ENCODE measurements at regions not wholly inside any gene's neighbourhood (a gene's known extent, or its start where the extent isn't known, plus 50 kb on each side); places are given as distances from the start of the nearest gene placed in this dataset.

DNA sequence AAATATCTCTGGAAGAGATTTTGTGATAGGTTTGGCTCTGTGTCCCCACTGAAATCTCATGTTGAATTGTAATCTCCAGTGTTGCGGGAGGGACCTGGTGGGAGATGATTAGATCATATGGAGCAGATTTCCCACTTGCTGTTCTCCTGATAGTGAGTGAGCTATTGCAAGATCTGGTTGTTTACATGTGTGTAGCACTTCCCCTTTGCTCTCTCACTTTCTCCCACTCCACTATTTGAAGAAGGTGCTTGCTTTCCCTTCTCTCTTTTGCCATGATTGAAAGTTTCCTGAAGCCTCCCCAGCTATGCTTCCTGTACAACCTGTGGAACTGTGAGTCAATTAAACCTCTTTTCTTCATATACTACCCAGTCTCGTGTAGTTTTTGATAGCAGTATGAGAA, 97.0 kb upstream of the FN1 start (continued):
- no peak for TF ChIP-seq ARHGAP35 (CRISPR knock-in tag; IDR thresholded peaks at IDR 0.05; ENCODE audit: borderline replicate concordance)
- no peak for TF ChIP-seq HIVEP1 (CRISPR knock-in tag; IDR thresholded peaks at IDR 0.05)
- no peak for TF ChIP-seq TGIF2 (CRISPR knock-in tag; IDR thresholded peaks at IDR 0.05)
- TF ChIP-seq HDAC2 (CRISPR knock-in tag; IDR thresholded peaks at IDR 0.05) = peak; percentile 54
- TF ChIP-seq RCOR2 (CRISPR knock-in tag; IDR thresholded peaks at IDR 0.05) = no peak
- no peak for TF ChIP-seq SRSF4 (IDR thresholded peaks at IDR 0.05; ENCODE audit: low read depth, low read length, poor library complexity, severe bottlenecking)
- TF ChIP-seq ZSCAN20 (CRISPR knock-in tag; IDR thresholded peaks at IDR 0.05; ENCODE audit: borderline replicate concordance) = no peak
- no peak for TF ChIP-seq ZNF333 (CRISPR knock-in tag; IDR thresholded peaks at IDR 0.05; ENCODE audit: borderline replicate concordance)
- TF ChIP-seq NONO (IDR thresholded peaks at IDR 0.05) = no peak
- TF ChIP-seq NONO (CRISPR knock-in tag; conservative IDR thresholded peaks at IDR 0.05) = no peak
- TF ChIP-seq, protein P1, sequence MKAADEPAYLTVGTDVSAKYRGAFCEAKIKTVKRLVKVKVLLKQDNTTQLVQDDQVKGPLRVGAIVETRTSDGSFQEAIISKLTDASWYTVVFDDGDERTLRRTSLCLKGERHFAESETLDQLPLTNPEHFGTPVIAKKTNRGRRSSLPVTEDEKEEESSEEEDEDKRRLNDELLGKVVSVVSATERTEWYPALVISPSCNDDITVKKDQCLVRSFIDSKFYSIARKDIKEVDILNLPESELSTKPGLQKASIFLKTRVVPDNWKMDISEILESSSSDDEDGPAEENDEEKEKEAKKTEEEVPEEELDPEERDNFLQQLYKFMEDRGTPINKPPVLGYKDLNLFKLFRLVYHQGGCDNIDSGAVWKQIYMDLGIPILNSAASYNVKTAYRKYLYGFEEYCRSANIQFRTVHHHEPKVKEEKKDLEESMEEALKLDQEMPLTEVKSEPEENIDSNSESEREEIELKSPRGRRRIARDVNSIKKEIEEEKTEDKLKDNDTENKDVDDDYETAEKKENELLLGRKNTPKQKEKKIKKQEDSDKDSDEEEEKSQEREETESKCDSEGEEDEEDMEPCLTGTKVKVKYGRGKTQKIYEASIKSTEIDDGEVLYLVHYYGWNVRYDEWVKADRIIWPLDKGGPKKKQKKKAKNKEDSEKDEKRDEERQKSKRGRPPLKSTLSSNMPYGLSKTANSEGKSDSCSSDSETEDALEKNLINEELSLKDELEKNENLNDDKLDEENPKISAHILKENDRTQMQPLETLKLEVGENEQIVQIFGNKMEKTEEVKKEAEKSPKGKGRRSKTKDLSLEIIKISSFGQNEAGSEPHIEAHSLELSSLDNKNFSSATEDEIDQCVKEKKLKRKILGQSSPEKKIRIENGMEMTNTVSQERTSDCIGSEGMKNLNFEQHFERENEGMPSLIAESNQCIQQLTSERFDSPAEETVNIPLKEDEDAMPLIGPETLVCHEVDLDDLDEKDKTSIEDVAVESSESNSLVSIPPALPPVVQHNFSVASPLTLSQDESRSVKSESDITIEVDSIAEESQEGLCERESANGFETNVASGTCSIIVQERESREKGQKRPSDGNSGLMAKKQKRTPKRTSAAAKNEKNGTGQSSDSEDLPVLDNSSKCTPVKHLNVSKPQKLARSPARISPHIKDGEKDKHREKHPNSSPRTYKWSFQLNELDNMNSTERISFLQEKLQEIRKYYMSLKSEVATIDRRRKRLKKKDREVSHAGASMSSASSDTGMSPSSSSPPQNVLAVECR (CRISPR knock-in tag; IDR thresholded peaks at IDR 0.05; ENCODE audit: borderline replicate concordance) = no peak
- no peak for TF ChIP-seq FOSL2 (CRISPR knock-in tag; IDR thresholded peaks at IDR 0.05)
- no peak for TF ChIP-seq SSRP1 (CRISPR knock-in tag; IDR thresholded peaks at IDR 0.05)
- no peak for TF ChIP-seq ZNF570 (CRISPR knock-in tag; IDR thresholded peaks at IDR 0.05; ENCODE audit: borderline replicate concordance)
- TF ChIP-seq AKAP8 (CRISPR knock-in tag; IDR thresholded peaks at IDR 0.05) = no peak
- no peak for TF ChIP-seq ZSCAN30 (CRISPR knock-in tag; IDR thresholded peaks at IDR 0.05)
- TF ChIP-seq RARA (CRISPR knock-in tag; IDR thresholded peaks at IDR 0.05) = no peak
- no peak for TF ChIP-seq SCMH1 (CRISPR knock-in tag; IDR thresholded peaks at IDR 0.05; ENCODE audit: borderline replicate concordance)
- TF ChIP-seq, protein P2, sequence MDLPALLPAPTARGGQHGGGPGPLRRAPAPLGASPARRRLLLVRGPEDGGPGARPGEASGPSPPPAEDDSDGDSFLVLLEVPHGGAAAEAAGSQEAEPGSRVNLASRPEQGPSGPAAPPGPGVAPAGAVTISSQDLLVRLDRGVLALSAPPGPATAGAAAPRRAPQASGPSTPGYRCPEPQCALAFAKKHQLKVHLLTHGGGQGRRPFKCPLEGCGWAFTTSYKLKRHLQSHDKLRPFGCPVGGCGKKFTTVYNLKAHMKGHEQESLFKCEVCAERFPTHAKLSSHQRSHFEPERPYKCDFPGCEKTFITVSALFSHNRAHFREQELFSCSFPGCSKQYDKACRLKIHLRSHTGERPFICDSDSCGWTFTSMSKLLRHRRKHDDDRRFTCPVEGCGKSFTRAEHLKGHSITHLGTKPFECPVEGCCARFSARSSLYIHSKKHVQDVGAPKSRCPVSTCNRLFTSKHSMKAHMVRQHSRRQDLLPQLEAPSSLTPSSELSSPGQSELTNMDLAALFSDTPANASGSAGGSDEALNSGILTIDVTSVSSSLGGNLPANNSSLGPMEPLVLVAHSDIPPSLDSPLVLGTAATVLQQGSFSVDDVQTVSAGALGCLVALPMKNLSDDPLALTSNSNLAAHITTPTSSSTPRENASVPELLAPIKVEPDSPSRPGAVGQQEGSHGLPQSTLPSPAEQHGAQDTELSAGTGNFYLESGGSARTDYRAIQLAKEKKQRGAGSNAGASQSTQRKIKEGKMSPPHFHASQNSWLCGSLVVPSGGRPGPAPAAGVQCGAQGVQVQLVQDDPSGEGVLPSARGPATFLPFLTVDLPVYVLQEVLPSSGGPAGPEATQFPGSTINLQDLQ (CRISPR knock-in tag; IDR thresholded peaks at IDR 0.05) = no peak
- TF ChIP-seq MXI1 (IDR thresholded peaks at IDR 0.05; ENCODE audit: borderline replicate concordance, low read depth, low read length) = no peak
- TF ChIP-seq NFIC (IDR thresholded peaks at IDR 0.05; ENCODE audit: low read length) = no peak

Data from HepG2 (cell line).